Suprapubic skin (tissue), 4 donors: ENCODE measurements at regions not wholly inside any gene's neighbourhood (a gene's known extent, or its start where the extent isn't known, plus 50 kb on each side); places are given as distances from the start of the nearest gene placed in this dataset.

Source experiments
- DNase-seq, 2 donors: peaks; one replicate each; pipeline ENCODE4 v3.0.0-alpha.2; 2019; ENCODE audit warnings: low spot score in 2 of 2
- H3K27ac ChIP-seq: fragments of 200-600 bp; sonication (generic); one replicate; pipeline ENCODE4 v1.5.1; 2019
- H3K27me3 ChIP-seq: fragments of 200-600 bp; sonication (generic); one replicate; pipeline ENCODE4 v1.5.1; 2019
- H3K36me3 ChIP-seq: fragments of 200-600 bp; sonication (generic); one replicate; pipeline ENCODE4 v1.5.1; 2019
- H3K4me1 ChIP-seq: fragments of 200-600 bp; sonication (generic); one replicate; pipeline ENCODE4 v1.5.1; 2019
- H3K4me3 ChIP-seq: fragments of 200-600 bp; sonication (generic); one replicate; pipeline ENCODE4 v1.5.1; 2019; ENCODE audit warnings: mild to moderate bottlenecking
- H3K9me3 ChIP-seq: fragments of 200-600 bp; sonication (generic); one replicate; pipeline ENCODE4 v1.5.1; 2019
- CTCF ChIP-seq, 2 donors: fragments of 200-600 bp in 1 of 2; fragments of 450-650 bp in 1 of 2; sonication (generic) in 1 of 2; IDR thresholded peaks; one replicate each; pipeline ENCODE4 v1.5.1; 2016 to 2019; ENCODE audit warnings: antibody characterized with exemption in 2 of 2, mild to moderate bottlenecking in 1 of 2, moderate library complexity in 1 of 2
- EP300 ChIP-seq: sonication (generic); formaldehyde crosslinking; IDR thresholded peaks from one replicate; pipeline ENCODE4 v1.6.1; 2017; ENCODE audit warnings: antibody characterized with exemption
- POLR2A ChIP-seq, 2 donors: fragments of 450-650 bp; IDR thresholded peaks; one replicate each; pipeline ENCODE4 v1.6.1; 2017; ENCODE audit warnings: antibody characterized with exemption in 2 of 2, mild to moderate bottlenecking in 2 of 2, moderate library complexity in 2 of 2
- POLR2AphosphoS5 ChIP-seq, 3 donors: sonication (generic); formaldehyde crosslinking; IDR thresholded peaks; one replicate each; pipeline ENCODE4 v1.6.1; 2017; ENCODE audit warnings: antibody characterized with exemption in 3 of 3
- WGBS: methylation state at CpG from one replicate; pipeline ENCODE4 v1.1.5; 2018; 5-methylcytosine and 5-hydroxymethylcytosine counted together

GRCh38 chr20:50289581-50289980, 99.0 kb downstream of the CEBPB start:
- H3K4me3 ChIP-seq = no peak overlapping the region
- H3K27ac ChIP-seq = no peak overlapping the region
- TF ChIP-seq POLR2AphosphoS5 (IDR thresholded peaks at IDR 0.05) (no peak), CTCF (IDR thresholded peaks at IDR 0.05) (no peak), EP300 (no peak), POLR2A (IDR thresholded peaks at IDR 0.05) (no peak)
- WGBS = 95% methylated on average over 10 of the region's 10 CpGs
- no peaks in the 10 kb centered on the region for H3K27me3 ChIP-seq
- H3K4me1 ChIP-seq = peaks cover 51% of the 10 kb centered on the region
- no peak for DNase-seq
- no peaks in the 10 kb centered on the region for H3K36me3 ChIP-seq
- H3K9me3 ChIP-seq = no peaks in the 10 kb centered on the region

GRCh38 chr20:50290112-50290511, 99.5 kb downstream of the CEBPB start:
- DNase-seq = no peak
- Histone ChIP-seq H3K4me3 (no peak overlapping the region), H3K27ac (no peak overlapping the region), H3K4me1 (peaks cover 46% of the 10 kb centered on the region), H3K36me3 (no peaks in the 10 kb centered on the region), H3K27me3 (no peaks in the 10 kb centered on the region), H3K9me3 (no peaks in the 10 kb centered on the region)
- 90% methylated on average over 12 of the region's 12 CpGs for WGBS
- no peak for TF ChIP-seq POLR2A (IDR thresholded peaks at IDR 0.05)
- no peak for TF ChIP-seq EP300
- no peak for TF ChIP-seq CTCF (IDR thresholded peaks at IDR 0.05)
- TF ChIP-seq POLR2AphosphoS5 (IDR thresholded peaks at IDR 0.05) = no peak

GRCh38 chr20:50290808-50291207, 100.2 kb downstream of the CEBPB start:
- Histone ChIP-seq H3K4me1 (peaks cover 39% of the 10 kb centered on the region), H3K4me3 (no peak overlapping the region), H3K27me3 (no peaks in the 10 kb centered on the region), H3K27ac (no peak overlapping the region), H3K9me3 (no peaks in the 10 kb centered on the region), H3K36me3 (no peaks in the 10 kb centered on the region)
- no peak for TF ChIP-seq POLR2A (IDR thresholded peaks at IDR 0.05)
- TF ChIP-seq POLR2AphosphoS5 (IDR thresholded peaks at IDR 0.05) = no peak
- TF ChIP-seq EP300 = no peak
- no peak for TF ChIP-seq CTCF (IDR thresholded peaks at IDR 0.05)
- no peak for DNase-seq
- WGBS = 92% methylated on average over 5 of the region's 5 CpGs

- no peak for DNase-seq
- Histone ChIP-seq H3K27ac (peak overlapping the region; percentile 82), H3K4me1 (peaks cover 33% of the 10 kb centered on the region), H3K4me3 (no peak overlapping the region), H3K27me3 (no peaks in the 10 kb centered on the region), H3K36me3 (no peaks in the 10 kb centered on the region), H3K9me3 (no peaks in the 10 kb centered on the region)
- no peak for TF ChIP-seq EP300
- no peak for TF ChIP-seq CTCF (IDR thresholded peaks at IDR 0.05)
- no peak for TF ChIP-seq POLR2A (IDR thresholded peaks at IDR 0.05)
- TF ChIP-seq POLR2AphosphoS5 (IDR thresholded peaks at IDR 0.05) = no peak
- 80% methylated on average over 14 of the region's 16 CpGs for WGBS
Observed at GRCh38 chr20:50291254-50292078, 100.8 kb downstream of the CEBPB start.

GRCh38 chr20:50292079-50292590, 101.5 kb downstream of the CEBPB start:
- no peak overlapping the region for H3K4me3 ChIP-seq
- DNase-seq = no peak
- WGBS = 51% methylated on average over 8 of the region's 8 CpGs
- TF ChIP-seq POLR2AphosphoS5 (IDR thresholded peaks at IDR 0.05) (no peak), CTCF (IDR thresholded peaks at IDR 0.05) (no peak), POLR2A (IDR thresholded peaks at IDR 0.05) (no peak), EP300 (no peak)
- no peaks in the 10 kb centered on the region for H3K27me3 ChIP-seq
- H3K4me1 ChIP-seq = peaks cover 32% of the 10 kb centered on the region
- H3K36me3 ChIP-seq = no peaks in the 10 kb centered on the region
- H3K27ac ChIP-seq = peak overlapping the region; percentile 82
- no peaks in the 10 kb centered on the region for H3K9me3 ChIP-seq
